Inflammatory macrophage treated with lipopolysaccharide for 4 hours (primary cell): ENCODE measurements at regions not wholly inside any gene's neighbourhood (a gene's known extent, or its start where the extent isn't known, plus 50 kb on each side); places are given as distances from the start of the nearest gene placed in this dataset.

Experiments used
- DNase-seq: peaks from one replicate; pipeline ENCODE4 v3.0.0-alpha.2; 2020

- no peak for DNase-seq
Observed at GRCh38 chr17:27974531-27975145, 67.8 kb upstream of the NLK start.

GRCh38 chr17:27975146-27976011 is 67.1 kb upstream of the NLK start:
- no peak for DNase-seq

- DNase-seq: no peak
Observed at GRCh38 chr17:27976331-27976730, 66.1 kb upstream of the NLK start.

GRCh38 chr17:27977751-27978688 is 64.5 kb upstream of the NLK start:
- DNase-seq: no peak

GRCh38 chr17:27978689-27979175 is 63.7 kb upstream of the NLK start:
- DNase-seq: no peak

GRCh38 chr17:27980043-27980442 is 62.4 kb upstream of the NLK start:
- no peak for DNase-seq

GRCh38 chr17:27981978-27982377 is 60.5 kb upstream of the NLK start:
- DNase-seq: no peak

- no peak for DNase-seq
Observed at GRCh38 chr17:27982688-27983087, 59.8 kb upstream of the NLK start.

- no peak for DNase-seq
Observed at GRCh38 chr17:27983853-27984252, 58.6 kb upstream of the NLK start.

- no peak for DNase-seq
Observed at GRCh38 chr17:27984404-27984803, 58.1 kb upstream of the NLK start.

- no peak for DNase-seq
Observed at GRCh38 chr17:27984816-27985215, 57.7 kb upstream of the NLK start.

GRCh38 chr17:27985306-27985705 is 57.2 kb upstream of the NLK start:
- DNase-seq: no peak

- DNase-seq: no peak
Observed at GRCh38 chr17:27985736-27986399, 56.6 kb upstream of the NLK start.

- DNase-seq: no peak
Observed at GRCh38 chr17:27986805-27987684, 55.4 kb upstream of the NLK start.

GRCh38 chr17:27989046-27989445 is 53.4 kb upstream of the NLK start:
- no peak for DNase-seq

GRCh38 chr17:27990100-27990499 is 52.4 kb upstream of the NLK start:
- DNase-seq: no peak

GRCh38 chr17:27990979-27991378 is 51.5 kb upstream of the NLK start:
- no peak for DNase-seq

GRCh38 chr17:27991462-27991993 is 50.9 kb upstream of the NLK start:
- no peak for DNase-seq
